ENCODE measurements at regions not wholly inside any gene's neighbourhood (a gene's known extent, or its start where the extent isn't known, plus 50 kb on each side); places are given as distances from the start of the nearest gene placed in this dataset.
A peak's percentile ranks its signal among the peaks of the same experiment; 100 is the strongest.

- Histone ChIP-seq H3K27ac (ENCODE audit: insufficient read length, low read depth, low read length) (no peak overlapping the region), H3K14ac (ENCODE audit: insufficient read depth, low read length) (no peak overlapping the region), H2AFZ (ENCODE audit: low read length) (peak overlapping the region; percentile 2), H2AK5ac (ENCODE audit: insufficient read length, low read length) (no peak overlapping the region), H2BK20ac (ENCODE audit: low read depth, low read length, poor library complexity, severe bottlenecking) (no peak overlapping the region), H3K56ac (ENCODE audit: insufficient read length, low read depth, low read length) (no peak overlapping the region), H3T11ph (ENCODE audit: low read length) (no peak overlapping the region), H2BK5ac (ENCODE audit: insufficient read length, low read length) (no peak overlapping the region), H3K9ac (ENCODE audit: extremely low read depth, insufficient read length, low read length) (no peak overlapping the region), H3K27me3 (ENCODE audit: insufficient read depth, low read length) (no peaks in the 10 kb centered on the region), H3K23ac (ENCODE audit: insufficient read length, low read depth, low read length) (no peak overlapping the region), H3K18ac (ENCODE audit: insufficient read length, low read depth, low read length) (no peak overlapping the region), H4K20me1 (ENCODE audit: control insufficient read depth, insufficient read depth, insufficient read length) (no peaks in the 10 kb centered on the region), H3K4ac (ENCODE audit: low read depth, low read length) (no peak overlapping the region), H2BK12ac (ENCODE audit: insufficient read length, low read depth, low read length) (no peak overlapping the region), H2BK15ac (ENCODE audit: low read depth, low read length) (no peak overlapping the region), H3K9me3 (ENCODE audit: control insufficient read depth, low read depth, low read length) (no peaks in the 10 kb centered on the region), H3K4me1 (ENCODE audit: insufficient read depth, low read length) (no peaks in the 10 kb centered on the region), H3K23me2 (ENCODE audit: insufficient read length, low read depth, low read length, poor library complexity, severe bottlenecking) (no peaks in the 10 kb centered on the region), H3K79me2 (ENCODE audit: insufficient read depth, low read length) (no peaks in the 10 kb centered on the region), H2BK120ac (ENCODE audit: low read depth, low read length, poor library complexity, severe bottlenecking) (no peak overlapping the region), H4K5ac (ENCODE audit: insufficient read length, low read depth, low read length) (no peak overlapping the region), H3K4me2 (ENCODE audit: insufficient read depth, insufficient read length, low read length) (no peak overlapping the region), H4K91ac (ENCODE audit: insufficient read length, low read depth, low read length) (no peak overlapping the region), H4K8ac (replicated peaks; ENCODE audit: insufficient read length, low read depth, low read length) (no peak overlapping the region), H3K79me1 (ENCODE audit: insufficient read depth, low read depth, low read length, poor library complexity, severe bottlenecking) (no peaks in the 10 kb centered on the region)
- Mint-ChIP-seq H3K36me3 (ENCODE audit: insufficient read depth in 1 of 3, low read depth in 3 of 3) (no peaks in the 10 kb centered on the region), H3K9me3 (peaks cover 0 to under 1% of the 10 kb centered on the region in 2 experiments; a peak in 3 of 5 replicates), H3K4me1 (peaks cover 8 to 10% of the 10 kb centered on the region in 2 experiments; a peak in 3 of 4 replicates), H3K4me3 (no peak overlapping the region), H3K27me3 (ENCODE audit: low read depth) (no peaks in the 10 kb centered on the region), H3K27ac (no peak overlapping the region)
- no peak for DNase-seq
- no CpG with 5 or more reads among the region's 6 CpGs for WGBS (ENCODE audit: extremely low coverage, insufficient read length, low lambda C conversion rate)
- no peak for TF ChIP-seq CTCF (conservative IDR thresholded peaks at IDR 0.05)
Measured at GRCh38 chr5:118679264-118679940, 308.9 kb downstream of the DTWD2 start.
